ENCODE measurements at regions not wholly inside any gene's neighbourhood (a gene's known extent, or its start where the extent isn't known, plus 50 kb on each side); places are given as distances from the start of the nearest gene placed in this dataset.

GRCh38 chr12:60266381-60266852, 670.6 kb downstream of the SLC16A7 start (continued):
- TF ChIP-seq ZBTB5 (IDR thresholded peaks at IDR 0.05) (no peak), ZBTB17 (CRISPR knock-in tag; IDR thresholded peaks at IDR 0.05) (no peak), XRCC3 (IDR thresholded peaks at IDR 0.05) (no peak), SUPT5H (IDR thresholded peaks at IDR 0.05) (no peak), DPF2 (IDR thresholded peaks at IDR 0.05) (0 out of 2 replicates have a peak, but pooled peaks have one; percentile 52), MCM2 (IDR thresholded peaks at IDR 0.05; ENCODE audit: low read depth) (no peak), EWSR1 (IDR thresholded peaks at IDR 0.05; ENCODE audit: borderline replicate concordance, low read depth, partially characterized antibody) (no peak), SMARCE1 (IDR thresholded peaks at IDR 0.05) (peak; percentile 76), NFE2 (IDR thresholded peaks at IDR 0.05; ENCODE audit: low read depth) (peak; percentile 26; the same call in 1 of the 2 replicates), ETV1 (tag; conservative IDR thresholded peaks at IDR 0.05; ENCODE audit: low read depth) (no peak), HOMEZ (CRISPR knock-in tag; IDR thresholded peaks at IDR 0.05) (no peak), CHAMP1 (IDR thresholded peaks at IDR 0.05) (no peak), BRD4 (IDR thresholded peaks at IDR 0.05) (no peak), EP400 (IDR thresholded peaks at IDR 0.05) (no peak), ZNF212 (CRISPR knock-in tag; IDR thresholded peaks at IDR 0.05) (no peak), GTF2E2 (tag; IDR thresholded peaks at IDR 0.05) (no peak), PURB (CRISPR knock-in tag; IDR thresholded peaks at IDR 0.05; ENCODE audit: low read depth) (no peak), POLR2AphosphoS2 (IDR thresholded peaks at IDR 0.05; ENCODE audit: low read length) (no peak), ARID1B (IDR thresholded peaks at IDR 0.05) (peak; percentile 66), DMBX1 (CRISPR knock-in tag; IDR thresholded peaks at IDR 0.05; ENCODE audit: borderline replicate concordance) (no peak), HMGN3 (IDR thresholded peaks at IDR 0.05; ENCODE audit: borderline replicate concordance, extremely low read depth, insufficient read length, low read depth, low read length) (no peak), TARDBP (IDR thresholded peaks at IDR 0.05) (no peak), FOXA3 (CRISPR knock-in tag; conservative IDR thresholded peaks at IDR 0.05 in 1 of 2, IDR thresholded peaks at IDR 0.05 in 1 of 2) (peak; percentile 65 to 90)

All from K562 (cell line).